HG03025 (cell line): ENCODE measurements at regions not wholly inside any gene's neighbourhood (a gene's known extent, or its start where the extent isn't known, plus 50 kb on each side); places are given as distances from the start of the nearest gene placed in this dataset.

ENCODE experiments used
- ATAC-seq: cut with Tn5 transposase; IDR thresholded peaks from one replicate; pipeline ENCODE4 v1.9.1; 2021; ENCODE audit warnings: mild to moderate bottlenecking, moderate library complexity; ENCODE audit not compliant: unreplicated experiment, low FRiP score

- no peak for ATAC-seq
Measured at GRCh38 chr10:117668327-117669008, 125.9 kb downstream of the EMX2 start.

- no peak for ATAC-seq
Measured at GRCh38 chr10:117669122-117669521, 126.6 kb downstream of the EMX2 start.

- ATAC-seq: no peak
Measured at GRCh38 chr10:117670116-117670904, 127.8 kb downstream of the EMX2 start.

- ATAC-seq: no peak
Measured at GRCh38 chr10:117673230-117674010, 130.9 kb downstream of the EMX2 start.

- no peak for ATAC-seq
Measured at GRCh38 chr10:117674201-117674600, 131.7 kb downstream of the EMX2 start.

- no peak for ATAC-seq
Measured at GRCh38 chr10:117674646-117675045, 132.1 kb downstream of the EMX2 start.

- no peak for ATAC-seq
Measured at GRCh38 chr10:117675514-117676055, 133.0 kb downstream of the EMX2 start.

- no peak for ATAC-seq
Measured at GRCh38 chr10:117677239-117677638, 134.7 kb downstream of the EMX2 start.

GRCh38 chr10:117677890-117678500, 135.4 kb downstream of the EMX2 start:
- ATAC-seq: no peak

- ATAC-seq: no peak
Measured at GRCh38 chr10:117680601-117681000, 138.1 kb downstream of the EMX2 start.

GRCh38 chr10:117681104-117681503, 138.6 kb downstream of the EMX2 start:
- ATAC-seq: no peak

- ATAC-seq: no peak
Measured at GRCh38 chr10:117684046-117684610, 141.6 kb downstream of the EMX2 start.

GRCh38 chr10:117684672-117685211, 142.2 kb downstream of the EMX2 start:
- no peak for ATAC-seq

GRCh38 chr10:117685431-117685830, 142.9 kb downstream of the EMX2 start:
- ATAC-seq: no peak

- no peak for ATAC-seq
Measured at GRCh38 chr10:117686606-117687005, 144.1 kb downstream of the EMX2 start.

GRCh38 chr10:117688358-117688757, 145.8 kb downstream of the EMX2 start:
- ATAC-seq: no peak

- ATAC-seq: no peak
Measured at GRCh38 chr10:117689566-117689965, 147.0 kb downstream of the EMX2 start.

GRCh38 chr10:117690359-117690758, 147.8 kb downstream of the EMX2 start:
- ATAC-seq: no peak

- no peak for ATAC-seq
Measured at GRCh38 chr10:117694190-117694589, 151.6 kb downstream of the EMX2 start.

- no peak for ATAC-seq
Measured at GRCh38 chr10:117697402-117697801, 154.9 kb downstream of the EMX2 start.
